Muscle layer of duodenum (tissue), 2 donors: ENCODE measurements at regions not wholly inside any gene's neighbourhood (a gene's known extent, or its start where the extent isn't known, plus 50 kb on each side); places are given as distances from the start of the nearest gene placed in this dataset.

Source experiments
- H3K27ac ChIP-seq: one replicate; pipeline ENCODE4 v1.7.0; 2013; ENCODE audit warnings: mild to moderate bottlenecking, low read length
- H3K27me3 ChIP-seq: one replicate; pipeline ENCODE4 v1.7.0; 2013; ENCODE audit warnings: low read depth, mild to moderate bottlenecking, control low read depth, low read length
- H3K36me3 ChIP-seq, 2 donors: one replicate each; pipeline ENCODE4 v1.7.0; 2013; ENCODE audit warnings: low read length in 2 of 2, control low read depth in 1 of 2, mild to moderate bottlenecking in 1 of 2; ENCODE audit not compliant: insufficient read depth in 2 of 2, control insufficient read depth in 1 of 2
- H3K4me1 ChIP-seq, 2 donors: one replicate each; pipeline ENCODE4 v1.7.0; 2013; ENCODE audit warnings: low read length in 2 of 2, mild to moderate bottlenecking in 2 of 2, control low read depth in 1 of 2, moderate library complexity in 1 of 2; ENCODE audit not compliant: insufficient read depth in 2 of 2, control insufficient read depth in 1 of 2
- H3K4me3 ChIP-seq, 2 donors: one replicate each; pipeline ENCODE4 v1.7.0; 2013; ENCODE audit warnings: low read length in 2 of 2, low read depth in 1 of 2, mild to moderate bottlenecking in 1 of 2
- H3K9me3 ChIP-seq, 2 donors: one replicate each; pipeline ENCODE4 v1.7.0; 2013; ENCODE audit warnings: low read length in 2 of 2, control low read depth in 1 of 2, mild to moderate bottlenecking in 1 of 2; ENCODE audit not compliant: control insufficient read depth in 1 of 2
- donor health status: healthy.

- Histone ChIP-seq H3K4me1 (peaks cover 3% of the 10 kb centered on the region in 2 donors), H3K9me3 (no peaks in the 10 kb centered on the region), H3K36me3 (no peaks in the 10 kb centered on the region), H3K27ac (no peak overlapping the region), H3K27me3 (no peaks in the 10 kb centered on the region), H3K4me3 (no peak overlapping the region)
These were observed 516.3 kb downstream of the BCOR start for GRCh38 chrX:39581411-39581810.

GRCh38 chrX:39582091-39582490, 515.7 kb downstream of the BCOR start:
- H3K4me3 ChIP-seq = no peak overlapping the region
- H3K9me3 ChIP-seq = no peaks in the 10 kb centered on the region
- H3K27ac ChIP-seq = no peak overlapping the region
- H3K36me3 ChIP-seq = no peaks in the 10 kb centered on the region
- peaks cover 3% of the 10 kb centered on the region in 2 donors for H3K4me1 ChIP-seq
- H3K27me3 ChIP-seq = no peaks in the 10 kb centered on the region

GRCh38 chrX:39582976-39583375, 514.8 kb downstream of the BCOR start:
- Histone ChIP-seq H3K9me3 (no peaks in the 10 kb centered on the region), H3K4me1 (peaks cover 2 to 3% of the 10 kb centered on the region in 2 donors), H3K4me3 (no peak overlapping the region), H3K36me3 (no peaks in the 10 kb centered on the region), H3K27me3 (no peaks in the 10 kb centered on the region), H3K27ac (no peak overlapping the region)

GRCh38 chrX:39585808-39586207, 511.9 kb downstream of the BCOR start:
- no peaks in the 10 kb centered on the region for H3K9me3 ChIP-seq
- H3K27me3 ChIP-seq = no peaks in the 10 kb centered on the region
- no peaks in the 10 kb centered on the region for H3K36me3 ChIP-seq
- no peak overlapping the region for H3K4me3 ChIP-seq
- H3K4me1 ChIP-seq = no peaks in the 10 kb centered on the region
- no peak overlapping the region for H3K27ac ChIP-seq

GRCh38 chrX:39586359-39586758, 511.4 kb downstream of the BCOR start:
- H3K4me1 ChIP-seq = no peaks in the 10 kb centered on the region
- no peak overlapping the region for H3K4me3 ChIP-seq
- no peaks in the 10 kb centered on the region for H3K27me3 ChIP-seq
- no peaks in the 10 kb centered on the region for H3K9me3 ChIP-seq
- no peaks in the 10 kb centered on the region for H3K36me3 ChIP-seq
- no peak overlapping the region for H3K27ac ChIP-seq

GRCh38 chrX:39591099-39591498, 506.7 kb downstream of the BCOR start:
- H3K9me3 ChIP-seq = no peaks in the 10 kb centered on the region
- no peaks in the 10 kb centered on the region for H3K36me3 ChIP-seq
- H3K27ac ChIP-seq = no peak overlapping the region
- no peaks in the 10 kb centered on the region for H3K4me1 ChIP-seq
- H3K27me3 ChIP-seq = no peaks in the 10 kb centered on the region
- H3K4me3 ChIP-seq = no peak overlapping the region

- Histone ChIP-seq H3K9me3 (no peaks in the 10 kb centered on the region), H3K4me3 (no peak overlapping the region), H3K4me1 (no peaks in the 10 kb centered on the region), H3K36me3 (no peaks in the 10 kb centered on the region), H3K27ac (no peak overlapping the region), H3K27me3 (no peaks in the 10 kb centered on the region)
These were observed 505.0 kb downstream of the BCOR start for GRCh38 chrX:39592776-39593175.

- Histone ChIP-seq H3K4me3 (no peak overlapping the region), H3K36me3 (no peaks in the 10 kb centered on the region), H3K27ac (no peak overlapping the region), H3K9me3 (no peaks in the 10 kb centered on the region), H3K27me3 (no peaks in the 10 kb centered on the region), H3K4me1 (no peaks in the 10 kb centered on the region)
These were observed 501.8 kb downstream of the BCOR start for GRCh38 chrX:39595977-39596376.

- Histone ChIP-seq H3K4me3 (no peak overlapping the region), H3K27me3 (no peaks in the 10 kb centered on the region), H3K4me1 (no peaks in the 10 kb centered on the region), H3K36me3 (no peaks in the 10 kb centered on the region), H3K27ac (no peak overlapping the region), H3K9me3 (no peaks in the 10 kb centered on the region)
These were observed 501.3 kb downstream of the BCOR start for GRCh38 chrX:39596437-39596836.

GRCh38 chrX:39599339-39599738, 498.4 kb downstream of the BCOR start:
- no peaks in the 10 kb centered on the region for H3K4me1 ChIP-seq
- H3K36me3 ChIP-seq = no peaks in the 10 kb centered on the region
- H3K4me3 ChIP-seq = no peak overlapping the region
- H3K27me3 ChIP-seq = no peaks in the 10 kb centered on the region
- H3K9me3 ChIP-seq = no peaks in the 10 kb centered on the region
- H3K27ac ChIP-seq = no peak overlapping the region

GRCh38 chrX:39600222-39600621, 497.5 kb downstream of the BCOR start:
- H3K4me3 ChIP-seq = no peak overlapping the region
- H3K27ac ChIP-seq = no peak overlapping the region
- H3K4me1 ChIP-seq = no peaks in the 10 kb centered on the region
- no peaks in the 10 kb centered on the region for H3K36me3 ChIP-seq
- H3K27me3 ChIP-seq = no peaks in the 10 kb centered on the region
- H3K9me3 ChIP-seq = no peaks in the 10 kb centered on the region

GRCh38 chrX:39601231-39602177, 496.3 kb downstream of the BCOR start:
- H3K4me3 ChIP-seq = no peak overlapping the region
- no peaks in the 10 kb centered on the region for H3K36me3 ChIP-seq
- H3K27ac ChIP-seq = no peak overlapping the region
- no peaks in the 10 kb centered on the region for H3K4me1 ChIP-seq
- H3K9me3 ChIP-seq = no peaks in the 10 kb centered on the region
- no peaks in the 10 kb centered on the region for H3K27me3 ChIP-seq
